ENCODE measurements at regions not wholly inside any gene's neighbourhood (a gene's known extent, or its start where the extent isn't known, plus 50 kb on each side); places are given as distances from the start of the nearest gene placed in this dataset.

DNA sequence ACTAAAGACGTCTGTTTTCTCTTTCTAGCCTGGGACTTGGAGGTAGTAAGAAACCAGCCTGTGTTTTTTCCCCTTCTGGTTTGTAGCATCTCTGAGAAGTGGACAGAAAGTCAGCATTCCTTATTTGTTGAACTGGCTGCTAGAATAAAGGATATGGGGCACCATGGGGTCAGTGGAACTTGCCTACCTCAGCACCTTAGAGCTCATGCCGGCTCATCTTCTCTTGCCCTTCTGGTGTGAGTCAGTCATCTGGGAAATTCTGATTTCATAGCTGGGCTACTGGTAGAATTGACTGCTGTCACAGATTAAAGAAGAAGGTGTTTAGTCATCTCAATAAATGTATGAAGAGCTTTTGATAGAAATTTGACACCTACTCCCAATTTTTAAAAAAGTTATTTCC, 202.7 kb upstream of the TOPAZ1 start:
- no peak overlapping the region for H2AFZ ChIP-seq
- no peaks in the 10 kb centered on the region for H3K9me2 ChIP-seq (ENCODE audit: insufficient read depth)
- TF ChIP-seq STAT1 (IDR thresholded peaks at IDR 0.05; ENCODE audit: unreplicated experiment) (no peak), EZH2 (IDR thresholded peaks at IDR 0.05; ENCODE audit: low read depth, unreplicated experiment) (no peak), ZNF114 (CRISPR knock-in tag; IDR thresholded peaks at IDR 0.05) (no peak), CREB1 (CRISPR knock-in tag; IDR thresholded peaks at IDR 0.05; ENCODE audit: low read depth) (no peak), EZH2phosphoT487 (IDR thresholded peaks at IDR 0.05; ENCODE audit: unreplicated experiment) (no peak), NANOG (IDR thresholded peaks at IDR 0.05; ENCODE audit: borderline replicate concordance) (no peak), JUNB (IDR thresholded peaks at IDR 0.05; ENCODE audit: unreplicated experiment) (no peak), POLR2AphosphoS5 (IDR thresholded peaks at IDR 0.05; ENCODE audit: low read depth) (no peak), ZNF331 (CRISPR knock-in tag; IDR thresholded peaks at IDR 0.05; ENCODE audit: low read depth) (no peak)
- TF ChIP-seq, protein P1, sequence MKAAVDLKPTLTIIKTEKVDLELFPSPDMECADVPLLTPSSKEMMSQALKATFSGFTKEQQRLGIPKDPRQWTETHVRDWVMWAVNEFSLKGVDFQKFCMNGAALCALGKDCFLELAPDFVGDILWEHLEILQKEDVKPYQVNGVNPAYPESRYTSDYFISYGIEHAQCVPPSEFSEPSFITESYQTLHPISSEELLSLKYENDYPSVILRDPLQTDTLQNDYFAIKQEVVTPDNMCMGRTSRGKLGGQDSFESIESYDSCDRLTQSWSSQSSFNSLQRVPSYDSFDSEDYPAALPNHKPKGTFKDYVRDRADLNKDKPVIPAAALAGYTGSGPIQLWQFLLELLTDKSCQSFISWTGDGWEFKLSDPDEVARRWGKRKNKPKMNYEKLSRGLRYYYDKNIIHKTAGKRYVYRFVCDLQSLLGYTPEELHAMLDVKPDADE (IDR thresholded peaks at IDR 0.05) = no peak
- TF ChIP-seq, protein P2, sequence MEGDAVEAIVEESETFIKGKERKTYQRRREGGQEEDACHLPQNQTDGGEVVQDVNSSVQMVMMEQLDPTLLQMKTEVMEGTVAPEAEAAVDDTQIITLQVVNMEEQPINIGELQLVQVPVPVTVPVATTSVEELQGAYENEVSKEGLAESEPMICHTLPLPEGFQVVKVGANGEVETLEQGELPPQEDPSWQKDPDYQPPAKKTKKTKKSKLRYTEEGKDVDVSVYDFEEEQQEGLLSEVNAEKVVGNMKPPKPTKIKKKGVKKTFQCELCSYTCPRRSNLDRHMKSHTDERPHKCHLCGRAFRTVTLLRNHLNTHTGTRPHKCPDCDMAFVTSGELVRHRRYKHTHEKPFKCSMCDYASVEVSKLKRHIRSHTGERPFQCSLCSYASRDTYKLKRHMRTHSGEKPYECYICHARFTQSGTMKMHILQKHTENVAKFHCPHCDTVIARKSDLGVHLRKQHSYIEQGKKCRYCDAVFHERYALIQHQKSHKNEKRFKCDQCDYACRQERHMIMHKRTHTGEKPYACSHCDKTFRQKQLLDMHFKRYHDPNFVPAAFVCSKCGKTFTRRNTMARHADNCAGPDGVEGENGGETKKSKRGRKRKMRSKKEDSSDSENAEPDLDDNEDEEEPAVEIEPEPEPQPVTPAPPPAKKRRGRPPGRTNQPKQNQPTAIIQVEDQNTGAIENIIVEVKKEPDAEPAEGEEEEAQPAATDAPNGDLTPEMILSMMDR (conservative IDR thresholded peaks at IDR 0.05; ENCODE audit: low read depth in 2 of 2) = no peak
- TF ChIP-seq, protein P3, sequence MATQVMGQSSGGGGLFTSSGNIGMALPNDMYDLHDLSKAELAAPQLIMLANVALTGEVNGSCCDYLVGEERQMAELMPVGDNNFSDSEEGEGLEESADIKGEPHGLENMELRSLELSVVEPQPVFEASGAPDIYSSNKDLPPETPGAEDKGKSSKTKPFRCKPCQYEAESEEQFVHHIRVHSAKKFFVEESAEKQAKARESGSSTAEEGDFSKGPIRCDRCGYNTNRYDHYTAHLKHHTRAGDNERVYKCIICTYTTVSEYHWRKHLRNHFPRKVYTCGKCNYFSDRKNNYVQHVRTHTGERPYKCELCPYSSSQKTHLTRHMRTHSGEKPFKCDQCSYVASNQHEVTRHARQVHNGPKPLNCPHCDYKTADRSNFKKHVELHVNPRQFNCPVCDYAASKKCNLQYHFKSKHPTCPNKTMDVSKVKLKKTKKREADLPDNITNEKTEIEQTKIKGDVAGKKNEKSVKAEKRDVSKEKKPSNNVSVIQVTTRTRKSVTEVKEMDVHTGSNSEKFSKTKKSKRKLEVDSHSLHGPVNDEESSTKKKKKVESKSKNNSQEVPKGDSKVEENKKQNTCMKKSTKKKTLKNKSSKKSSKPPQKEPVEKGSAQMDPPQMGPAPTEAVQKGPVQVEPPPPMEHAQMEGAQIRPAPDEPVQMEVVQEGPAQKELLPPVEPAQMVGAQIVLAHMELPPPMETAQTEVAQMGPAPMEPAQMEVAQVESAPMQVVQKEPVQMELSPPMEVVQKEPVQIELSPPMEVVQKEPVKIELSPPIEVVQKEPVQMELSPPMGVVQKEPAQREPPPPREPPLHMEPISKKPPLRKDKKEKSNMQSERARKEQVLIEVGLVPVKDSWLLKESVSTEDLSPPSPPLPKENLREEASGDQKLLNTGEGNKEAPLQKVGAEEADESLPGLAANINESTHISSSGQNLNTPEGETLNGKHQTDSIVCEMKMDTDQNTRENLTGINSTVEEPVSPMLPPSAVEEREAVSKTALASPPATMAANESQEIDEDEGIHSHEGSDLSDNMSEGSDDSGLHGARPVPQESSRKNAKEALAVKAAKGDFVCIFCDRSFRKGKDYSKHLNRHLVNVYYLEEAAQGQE (IDR thresholded peaks at IDR 0.05; ENCODE audit: unreplicated experiment) = no peak
- TF ChIP-seq, protein P4, sequence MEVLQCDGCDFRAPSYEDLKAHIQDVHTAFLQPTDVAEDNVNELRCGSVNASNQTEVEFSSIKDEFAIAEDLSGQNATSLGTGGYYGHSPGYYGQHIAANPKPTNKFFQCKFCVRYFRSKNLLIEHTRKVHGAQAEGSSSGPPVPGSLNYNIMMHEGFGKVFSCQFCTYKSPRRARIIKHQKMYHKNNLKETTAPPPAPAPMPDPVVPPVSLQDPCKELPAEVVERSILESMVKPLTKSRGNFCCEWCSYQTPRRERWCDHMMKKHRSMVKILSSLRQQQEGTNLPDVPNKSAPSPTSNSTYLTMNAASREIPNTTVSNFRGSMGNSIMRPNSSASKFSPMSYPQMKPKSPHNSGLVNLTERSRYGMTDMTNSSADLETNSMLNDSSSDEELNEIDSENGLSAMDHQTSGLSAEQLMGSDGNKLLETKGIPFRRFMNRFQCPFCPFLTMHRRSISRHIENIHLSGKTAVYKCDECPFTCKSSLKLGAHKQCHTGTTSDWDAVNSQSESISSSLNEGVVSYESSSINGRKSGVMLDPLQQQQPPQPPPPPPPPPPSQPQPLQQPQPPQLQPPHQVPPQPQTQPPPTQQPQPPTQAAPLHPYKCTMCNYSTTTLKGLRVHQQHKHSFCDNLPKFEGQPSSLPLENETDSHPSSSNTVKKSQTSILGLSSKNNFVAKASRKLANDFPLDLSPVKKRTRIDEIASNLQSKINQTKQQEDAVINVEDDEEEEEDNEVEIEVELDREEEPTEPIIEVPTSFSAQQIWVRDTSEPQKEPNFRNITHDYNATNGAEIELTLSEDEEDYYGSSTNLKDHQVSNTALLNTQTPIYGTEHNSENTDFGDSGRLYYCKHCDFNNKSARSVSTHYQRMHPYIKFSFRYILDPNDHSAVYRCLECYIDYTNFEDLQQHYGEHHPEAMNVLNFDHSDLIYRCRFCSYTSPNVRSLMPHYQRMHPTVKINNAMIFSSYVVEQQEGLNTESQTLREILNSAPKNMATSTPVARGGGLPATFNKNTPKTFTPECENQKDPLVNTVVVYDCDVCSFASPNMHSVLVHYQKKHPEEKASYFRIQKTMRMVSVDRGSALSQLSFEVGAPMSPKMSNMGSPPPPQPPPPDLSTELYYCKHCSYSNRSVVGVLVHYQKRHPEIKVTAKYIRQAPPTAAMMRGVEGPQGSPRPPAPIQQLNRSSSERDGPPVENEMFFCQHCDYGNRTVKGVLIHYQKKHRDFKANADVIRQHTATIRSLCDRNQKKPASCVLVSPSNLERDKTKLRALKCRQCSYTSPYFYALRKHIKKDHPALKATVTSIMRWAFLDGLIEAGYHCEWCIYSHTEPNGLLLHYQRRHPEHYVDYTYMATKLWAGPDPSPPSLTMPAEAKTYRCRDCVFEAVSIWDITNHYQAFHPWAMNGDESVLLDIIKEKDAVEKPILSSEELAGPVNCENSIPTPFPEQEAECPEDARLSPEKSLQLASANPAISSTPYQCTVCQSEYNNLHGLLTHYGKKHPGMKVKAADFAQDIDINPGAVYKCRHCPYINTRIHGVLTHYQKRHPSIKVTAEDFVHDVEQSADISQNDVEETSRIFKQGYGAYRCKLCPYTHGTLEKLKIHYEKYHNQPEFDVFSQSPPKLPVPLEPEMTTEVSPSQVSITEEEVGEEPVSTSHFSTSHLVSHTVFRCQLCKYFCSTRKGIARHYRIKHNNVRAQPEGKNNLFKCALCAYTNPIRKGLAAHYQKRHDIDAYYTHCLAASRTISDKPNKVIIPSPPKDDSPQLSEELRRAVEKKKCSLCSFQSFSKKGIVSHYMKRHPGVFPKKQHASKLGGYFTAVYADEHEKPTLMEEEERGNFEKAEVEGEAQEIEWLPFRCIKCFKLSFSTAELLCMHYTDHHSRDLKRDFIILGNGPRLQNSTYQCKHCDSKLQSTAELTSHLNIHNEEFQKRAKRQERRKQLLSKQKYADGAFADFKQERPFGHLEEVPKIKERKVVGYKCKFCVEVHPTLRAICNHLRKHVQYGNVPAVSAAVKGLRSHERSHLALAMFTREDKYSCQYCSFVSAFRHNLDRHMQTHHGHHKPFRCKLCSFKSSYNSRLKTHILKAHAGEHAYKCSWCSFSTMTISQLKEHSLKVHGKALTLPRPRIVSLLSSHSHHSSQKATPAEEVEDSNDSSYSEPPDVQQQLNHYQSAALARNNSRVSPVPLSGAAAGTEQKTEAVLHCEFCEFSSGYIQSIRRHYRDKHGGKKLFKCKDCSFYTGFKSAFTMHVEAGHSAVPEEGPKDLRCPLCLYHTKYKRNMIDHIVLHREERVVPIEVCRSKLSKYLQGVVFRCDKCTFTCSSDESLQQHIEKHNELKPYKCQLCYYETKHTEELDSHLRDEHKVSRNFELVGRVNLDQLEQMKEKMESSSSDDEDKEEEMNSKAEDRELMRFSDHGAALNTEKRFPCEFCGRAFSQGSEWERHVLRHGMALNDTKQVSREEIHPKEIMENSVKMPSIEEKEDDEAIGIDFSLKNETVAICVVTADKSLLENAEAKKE (CRISPR knock-in tag; IDR thresholded peaks at IDR 0.05) = no peak
- H3K4me1 ChIP-seq (ENCODE audit: insufficient read depth) = no peaks in the 10 kb centered on the region
- H3F3A ChIP-seq (replicated peaks; ENCODE audit: low read depth) = no peaks in the 10 kb centered on the region
- H3K4me3 Mint-ChIP-seq = no peak overlapping the region
- H3K27me3 Mint-ChIP-seq (ENCODE audit: insufficient read depth, low read depth, poor library complexity) = no peaks in the 10 kb centered on the region
- H3K36me3 ChIP-seq (ENCODE audit: insufficient read depth) = no peaks in the 10 kb centered on the region
- no peaks in the 10 kb centered on the region for H3K27me3 ChIP-seq (ENCODE audit: insufficient read depth)
- H3K79me2 ChIP-seq (replicated peaks; ENCODE audit: insufficient read depth) = no peaks in the 10 kb centered on the region
- ATAC-seq (no peak), DNase-seq (ENCODE audit: low spot score) (no peak)
- H3K27ac ChIP-seq (ENCODE audit: low read depth) = no peak overlapping the region
- H3K4me2 ChIP-seq = no peak overlapping the region
- no peaks in the 10 kb centered on the region for H4K20me1 ChIP-seq (replicated peaks; ENCODE audit: insufficient read depth)
- H3K36me3 Mint-ChIP-seq (ENCODE audit: low read depth) = peaks cover 19% of the 10 kb centered on the region; the same call in 2 of the 3 replicates
- no peak overlapping the region for H3K27ac Mint-ChIP-seq
- H3K4me1 Mint-ChIP-seq = no peaks in the 10 kb centered on the region
- no peak overlapping the region for H3K4me3 ChIP-seq
- H3K9me3 Mint-ChIP-seq = peaks cover 22% of the 10 kb centered on the region; the same call in 2 of the 3 replicates
